IMR-90 (cell line): ENCODE measurements at regions not wholly inside any gene's neighbourhood (a gene's known extent, or its start where the extent isn't known, plus 50 kb on each side); places are given as distances from the start of the nearest gene placed in this dataset.

Experiments used
- ATAC-seq: fragments of 200-7000 bp; cut with Tn5 transposase; 2 replicates; pipeline ENCODE4 v1.9.1; 2020; ENCODE audit warnings: low read depth, mild to moderate bottlenecking, moderate library complexity
- BruUV-seq: library from RNA; stranded (reverse); fragments of 400-500 nt; replicated peaks from 2 replicates; lab custom pipeline; 2021; lab: Mats Ljungman, UMichigan
- CTCF ChIA-PET: fragments of 300-600 bp; formaldehyde crosslinking; extraction: SDS; loops from one replicate; lab custom pipeline; 2021; ENCODE audit warnings: antibody characterized with exemption; lab: Yijun Ruan, JAX
- POLR2A ChIA-PET: fragments of 300-600 bp; sonication (Branson Sonifier 250); formaldehyde crosslinking; loops from one replicate; lab custom pipeline; 2022; ENCODE audit warnings: antibody characterized with exemption; ENCODE audit not compliant: unreplicated experiment; lab: Charles Lee
- DNase-seq: peaks from one replicate; pipeline ENCODE4 v3.0.0; 2013
- H2AFZ ChIP-seq: replicated peaks from 2 replicates; pipeline ENCODE3; 2013; ENCODE audit warnings: low read length, mild to moderate bottlenecking; ENCODE audit not compliant: poor library complexity
- H2AK5ac ChIP-seq: 2 replicates; pipeline ENCODE4 v1.6.1; 2013; ENCODE audit warnings: low read depth, low read length, inconsistent platforms
- H2AK9ac ChIP-seq: replicated peaks from 2 replicates; pipeline ENCODE3; 2013; ENCODE audit warnings: mild to moderate bottlenecking, low read depth, low read length, moderate library complexity; ENCODE audit not compliant: poor library complexity
- H2BK120ac ChIP-seq: 2 replicates; pipeline ENCODE4 v1.6.1; 2013; ENCODE audit warnings: low read depth, low read length, inconsistent platforms
- H2BK15ac ChIP-seq: 3 replicates; pipeline ENCODE4 v1.6.1; 2013; ENCODE audit warnings: low read depth, low read length, inconsistent platforms
- H2BK20ac ChIP-seq: 2 replicates; pipeline ENCODE4 v1.6.1; 2013; ENCODE audit warnings: low read depth, mild to moderate bottlenecking, inconsistent platforms, low read length, moderate library complexity
- H2BK5ac ChIP-seq: 2 replicates; pipeline ENCODE4 v1.6.1; 2013; ENCODE audit warnings: mild to moderate bottlenecking, low read depth, low read length, inconsistent platforms; ENCODE audit not compliant: poor library complexity, severe bottlenecking
- H3K14ac ChIP-seq: replicated peaks from 2 replicates; pipeline ENCODE4 v1.6.1; 2013; ENCODE audit warnings: low read depth, low read length, inconsistent platforms
- H3K18ac ChIP-seq: 2 replicates; pipeline ENCODE4 v1.6.1; 2013; ENCODE audit warnings: low read depth, low read length, control low read depth
- H3K23ac ChIP-seq: 2 replicates; pipeline ENCODE4 v1.6.1; 2013; ENCODE audit warnings: low read depth, low read length, inconsistent platforms
- H3K27ac ChIP-seq: 2 replicates; pipeline ENCODE4 v1.5.1; 2013; ENCODE audit warnings: mild to moderate bottlenecking, control low read depth, low read length; ENCODE audit not compliant: insufficient read depth
- H3K27me3 ChIP-seq: 2 replicates; pipeline ENCODE4 v1.6.1; 2013; ENCODE audit warnings: low read length; ENCODE audit not compliant: control insufficient read depth, insufficient read depth
- H3K36me3 ChIP-seq: 2 replicates; pipeline ENCODE4 v1.6.1; 2013; ENCODE audit warnings: low read length, mixed read lengths; ENCODE audit not compliant: control insufficient read depth, insufficient read depth
- H3K4ac ChIP-seq: 2 replicates; pipeline ENCODE4 v1.6.1; 2013; ENCODE audit warnings: low read depth, low read length, inconsistent platforms
- H3K4me1 ChIP-seq: 2 replicates; pipeline ENCODE4 v1.6.1; 2013; ENCODE audit warnings: low read length, mixed read lengths; ENCODE audit not compliant: control insufficient read depth, insufficient read depth
- H3K4me2 ChIP-seq: 2 replicates; pipeline ENCODE4 v1.6.1; 2013; ENCODE audit warnings: low read depth, mild to moderate bottlenecking, control low read depth, low read length, moderate library complexity
- H3K4me3 ChIP-seq: 2 replicates; pipeline ENCODE4 v1.5.1; 2013; ENCODE audit warnings: low read depth, mild to moderate bottlenecking, control low read depth, low read length, moderate library complexity; ENCODE audit not compliant: insufficient read depth
- H3K56ac ChIP-seq: 2 replicates; pipeline ENCODE4 v1.6.1; 2013; ENCODE audit warnings: low read length, inconsistent platforms; ENCODE audit not compliant: insufficient read depth; ENCODE audit errors: extremely low read depth
- H3K79me1 ChIP-seq, 2 experiments: 2 replicates each; pipeline ENCODE4 v1.6.1; 2013; ENCODE audit warnings: low read length in 2 of 2, inconsistent platforms in 1 of 2, low read depth in 1 of 2
- H3K9ac ChIP-seq: 2 replicates; pipeline ENCODE4 v1.6.1; 2013; ENCODE audit warnings: low read depth, low read length, control low read depth
- H3K9me1 ChIP-seq: 2 replicates; pipeline ENCODE4 v1.6.1; 2013; ENCODE audit warnings: low read length, inconsistent platforms; ENCODE audit not compliant: insufficient read depth
- H3K9me3 ChIP-seq: 2 replicates; pipeline ENCODE4 v1.6.1; 2013; ENCODE audit warnings: low read length; ENCODE audit not compliant: control insufficient read depth, insufficient read depth
- H4K20me1 ChIP-seq: 2 replicates; pipeline ENCODE4 v1.6.1; 2013; ENCODE audit warnings: low read length, inconsistent platforms; ENCODE audit not compliant: insufficient read depth
- H4K5ac ChIP-seq: 2 replicates; pipeline ENCODE4 v1.6.1; 2013; ENCODE audit warnings: mild to moderate bottlenecking, low read depth, low read length, control low read depth
- H4K8ac ChIP-seq, 2 experiments: 2 replicates each; pipeline ENCODE4 v1.6.1; 2013; ENCODE audit warnings: low read depth in 2 of 2, low read length in 2 of 2, control low read depth in 1 of 2, inconsistent platforms in 1 of 2
- H4K91ac ChIP-seq: 2 replicates; pipeline ENCODE4 v1.6.1; 2013; ENCODE audit warnings: low read depth, low read length, inconsistent platforms; ENCODE audit not compliant: insufficient read depth
- BHLHE40 ChIP-seq: fragments of 150-350 bp; IDR thresholded peaks from 2 replicates; pipeline ENCODE4 v1.6.1; 2016; ENCODE audit warnings: mild to moderate bottlenecking, low read depth, low read length
- CEBPB ChIP-seq: IDR thresholded peaks from 2 replicates; pipeline ENCODE4 v1.6.1; 2012; ENCODE audit warnings: low read depth, low read length, improper control_type of control experiment
- CHD1 ChIP-seq: IDR thresholded peaks from 2 replicates; pipeline ENCODE4 v1.6.1; 2012; ENCODE audit warnings: low read depth, low read length, improper control_type of control experiment
- FOS ChIP-seq: fragments of 150-350 bp; IDR thresholded peaks from 2 replicates; pipeline ENCODE4 v1.6.1; 2016; ENCODE audit warnings: low read depth, low read length
- MAZ ChIP-seq: IDR thresholded peaks from 2 replicates; pipeline ENCODE4 v1.6.1; 2012; ENCODE audit warnings: low read depth, mild to moderate bottlenecking, low read length, improper control_type of control experiment, moderate library complexity, borderline replicate concordance
- MXI1 ChIP-seq: IDR thresholded peaks from 2 replicates; pipeline ENCODE4 v1.6.1; 2012; ENCODE audit warnings: low read depth, mild to moderate bottlenecking, low read length, moderate library complexity, borderline replicate concordance
- NFE2L2 ChIP-seq: fragments of 150-350 bp; IDR thresholded peaks from 2 replicates; pipeline ENCODE4 v1.6.1; 2016; ENCODE audit warnings: low read depth, mild to moderate bottlenecking, low read length
- POLR2A ChIP-seq: IDR thresholded peaks from 2 replicates; pipeline ENCODE4 v1.6.1; 2012; ENCODE audit warnings: mild to moderate bottlenecking, low read depth, low read length
- RFX5 ChIP-seq: IDR thresholded peaks from 2 replicates; pipeline ENCODE4 v1.8.0; 2012; ENCODE audit warnings: low read depth, mild to moderate bottlenecking, low read length, moderate library complexity
- SMC3 ChIP-seq: fragments of 150-350 bp; IDR thresholded peaks from 2 replicates; pipeline ENCODE4 v1.6.1; 2016; ENCODE audit warnings: low read depth, mild to moderate bottlenecking, antibody characterized with exemption, low read length, moderate library complexity
- WGBS, 2 experiments: methylation state at CpG; one replicate each; pipeline versions ENCODE4 v1.1.5 to v1.1.7; 2013; ENCODE audit warnings: missing lambda C conversion rate in 2 of 2; ENCODE audit not compliant: insufficient read length in 1 of 2; ENCODE audit errors: extremely low coverage in 2 of 2; 5-methylcytosine and 5-hydroxymethylcytosine counted together
- dilution Hi-C: fragments of 300-500 bp; cut with HindIII; formaldehyde crosslinking; loops from one replicate; pipeline ENCODE4 v1.14.3; 2018; ENCODE audit warnings: low sequenced_read_pairs; ENCODE audit not compliant: unreplicated experiment
- in situ Hi-C: fragments of 300-500 bp; cut with MboI; formaldehyde crosslinking; loops from 3 replicates; pipeline ENCODE4 v1.14.3; 2019; ENCODE audit warnings: low sequenced_read_pairs, inconsistent platforms, mixed read lengths
- intact Hi-C: fragments of 100-400 bp; cut with micrococcal nuclease; formaldehyde crosslinking; loops from 2 replicates; pipeline ENCODE4 v1.10.0; 2022
- TF ChIP-seq, protein P1 (sequence below): conservative IDR thresholded peaks from 2 replicates; pipeline ENCODE4 v1.5.1; 2012; ENCODE audit warnings: mild to moderate bottlenecking, low read depth, low read length, improper control_type of control experiment

DNA sequence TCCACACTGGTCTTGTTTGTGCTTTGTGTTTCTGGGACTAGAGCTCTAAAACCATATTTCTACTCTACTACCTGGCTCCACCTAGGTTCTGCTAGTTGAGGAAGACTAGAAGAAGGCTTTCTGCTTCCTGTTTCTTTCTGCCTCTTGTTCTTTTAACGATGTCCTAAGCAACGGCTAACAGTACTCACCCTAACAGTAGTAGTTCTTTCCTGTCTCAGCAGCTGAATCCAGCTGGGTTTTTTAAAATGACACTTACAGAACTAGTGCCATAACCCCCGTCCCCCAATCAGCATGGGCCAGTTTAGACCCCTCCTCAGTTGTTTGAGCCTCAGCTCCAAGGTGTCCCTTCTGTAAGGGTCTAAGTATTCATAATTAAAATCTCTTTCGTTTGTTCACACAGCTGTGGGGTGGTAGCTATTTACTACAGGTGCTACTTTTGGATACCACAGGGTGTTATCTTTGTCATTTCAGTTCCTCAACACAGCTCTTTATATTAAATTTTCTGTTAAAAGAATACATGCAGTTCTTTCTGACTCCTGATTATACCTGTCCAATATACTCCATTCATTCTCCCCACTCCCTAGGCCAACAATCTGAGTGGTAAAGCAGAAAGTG, 790.2 kb downstream of the DHX35 start:
- WGBS, 2 experiments, result 0% methylated on average over 2 of the region's 4 CpGs; no CpG with 5 or more reads in 1 of the 2 experiments
- H2BK5ac ChIP-seq, result no peak overlapping the region
- H3K4me1 ChIP-seq, result no peaks in the 10 kb centered on the region
- ChIA-PET CTCF (no interaction called here), POLR2A (no interaction called here)
- H4K20me1 ChIP-seq, result no peaks in the 10 kb centered on the region
- no peak overlapping the region for H4K5ac ChIP-seq
- H3K18ac ChIP-seq, result no peak overlapping the region
- H3K4me2 ChIP-seq, result no peak overlapping the region
- H3K79me1 ChIP-seq, result no peaks in the 10 kb centered on the region
- H4K91ac ChIP-seq, result no peak overlapping the region
- no peaks in the 10 kb centered on the region for H3K9me1 ChIP-seq
- dilution Hi-C loops, result no loop called here
- H3K9me3 ChIP-seq, result 0 out of 2 replicates have a peak, but pooled peaks cover 2% of the 10 kb centered on the region
- no peak overlapping the region for H2AK9ac ChIP-seq
- DNase-seq (no peak), ATAC-seq (no peak)
- no TSS peak for BruUV-seq
- no peak overlapping the region for H3K23ac ChIP-seq
- H3K36me3 ChIP-seq, result no peaks in the 10 kb centered on the region
- TF ChIP-seq MAZ (no peak), BHLHE40 (no peak), SMC3 (no peak), FOS (no peak), CEBPB (no peak), POLR2A (no peak), NFE2L2 (no peak), CHD1 (no peak), RFX5 (no peak), MXI1 (no peak)
- TF ChIP-seq, protein P1, sequence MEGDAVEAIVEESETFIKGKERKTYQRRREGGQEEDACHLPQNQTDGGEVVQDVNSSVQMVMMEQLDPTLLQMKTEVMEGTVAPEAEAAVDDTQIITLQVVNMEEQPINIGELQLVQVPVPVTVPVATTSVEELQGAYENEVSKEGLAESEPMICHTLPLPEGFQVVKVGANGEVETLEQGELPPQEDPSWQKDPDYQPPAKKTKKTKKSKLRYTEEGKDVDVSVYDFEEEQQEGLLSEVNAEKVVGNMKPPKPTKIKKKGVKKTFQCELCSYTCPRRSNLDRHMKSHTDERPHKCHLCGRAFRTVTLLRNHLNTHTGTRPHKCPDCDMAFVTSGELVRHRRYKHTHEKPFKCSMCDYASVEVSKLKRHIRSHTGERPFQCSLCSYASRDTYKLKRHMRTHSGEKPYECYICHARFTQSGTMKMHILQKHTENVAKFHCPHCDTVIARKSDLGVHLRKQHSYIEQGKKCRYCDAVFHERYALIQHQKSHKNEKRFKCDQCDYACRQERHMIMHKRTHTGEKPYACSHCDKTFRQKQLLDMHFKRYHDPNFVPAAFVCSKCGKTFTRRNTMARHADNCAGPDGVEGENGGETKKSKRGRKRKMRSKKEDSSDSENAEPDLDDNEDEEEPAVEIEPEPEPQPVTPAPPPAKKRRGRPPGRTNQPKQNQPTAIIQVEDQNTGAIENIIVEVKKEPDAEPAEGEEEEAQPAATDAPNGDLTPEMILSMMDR, result no peak
- H3K27me3 ChIP-seq, result no peaks in the 10 kb centered on the region
- H2BK15ac ChIP-seq, result no peak overlapping the region
- no peak overlapping the region for H4K8ac ChIP-seq
- H3K14ac ChIP-seq, result no peak overlapping the region
- no peak overlapping the region for H3K9ac ChIP-seq
- H2AK5ac ChIP-seq, result no peak overlapping the region
- no peak overlapping the region for H2BK120ac ChIP-seq
- no peak overlapping the region for H2BK20ac ChIP-seq
- no peak overlapping the region for H3K4me3 ChIP-seq
- no peak overlapping the region for H3K56ac ChIP-seq
- in situ Hi-C loops, result no loop called here
- intact Hi-C loops, result no loop called here
- H2AFZ ChIP-seq, result no peak overlapping the region
- H3K4ac ChIP-seq, result no peak overlapping the region
- H3K27ac ChIP-seq, result no peak overlapping the region
